Smooth muscle cell (in vitro differentiated cells): ENCODE measurements at regions not wholly inside any gene's neighbourhood (a gene's known extent, or its start where the extent isn't known, plus 50 kb on each side); places are given as distances from the start of the nearest gene placed in this dataset.
"Not testable (repeated sequence)": the region's sequence is repeated elsewhere in the genome, so short reads cannot be mapped to it uniquely, and the experiment has no call there.

Experiments
- DNase-seq: peaks from one replicate; lab custom pipeline; 2025; ENCODE audit not compliant: unreplicated experiment; lab: John Stamatoyannopoulos, UW
- H2AFZ ChIP-seq: fragments of 200-600 bp; sonication (generic); 2 replicates; pipeline ENCODE4 v1.6.0; 2016; ENCODE audit warnings: antibody characterized with exemption, low read depth, mild to moderate bottlenecking
- H3F3A ChIP-seq: fragments of 200-600 bp; sonication (generic); 2 replicates; pipeline ENCODE4 v1.6.0; 2017; ENCODE audit warnings: antibody characterized with exemption, low read depth
- H3K27ac ChIP-seq: fragments of 200-600 bp; sonication (generic); 2 replicates; pipeline ENCODE4 v1.5.1; 2016; ENCODE audit warnings: low read depth, mild to moderate bottlenecking
- H3K27me3 ChIP-seq: fragments of 200-600 bp; sonication (generic); 2 replicates; pipeline ENCODE4 v1.6.1; 2016; ENCODE audit warnings: low read depth, mild to moderate bottlenecking
- H3K36me3 ChIP-seq: fragments of 200-600 bp; sonication (generic); 2 replicates; pipeline ENCODE4 v1.5.1; 2016; ENCODE audit warnings: low read depth
- H3K4me1 ChIP-seq: fragments of 200-600 bp; sonication (generic); 2 replicates; pipeline ENCODE4 v1.5.1; 2016; ENCODE audit warnings: low read depth
- H3K4me2 ChIP-seq: fragments of 200-600 bp; sonication (generic); 2 replicates; pipeline ENCODE4 v1.6.0; 2016; ENCODE audit warnings: mild to moderate bottlenecking
- H3K4me3 ChIP-seq: fragments of 200-600 bp; sonication (generic); 2 replicates; pipeline ENCODE4 v1.5.1; 2016; ENCODE audit warnings: mild to moderate bottlenecking
- H3K79me2 ChIP-seq: fragments of 200-600 bp; sonication (generic); 2 replicates; pipeline ENCODE4 v1.6.0; 2016; ENCODE audit warnings: low read depth, mild to moderate bottlenecking
- H3K9ac ChIP-seq: fragments of 200-600 bp; sonication (generic); 2 replicates; pipeline ENCODE4 v1.6.0; 2016; ENCODE audit warnings: low read depth
- H3K9me3 ChIP-seq: fragments of 200-600 bp; sonication (generic); replicated peaks from 2 replicates; pipeline ENCODE4 v1.5.1; 2016; ENCODE audit warnings: low read depth
- H4K20me1 ChIP-seq: fragments of 200-600 bp; sonication (generic); 2 replicates; pipeline ENCODE4 v1.6.0; 2016; ENCODE audit warnings: low read depth
- CTCF ChIP-seq: fragments of 200-600 bp; sonication (generic); IDR thresholded peaks from 2 replicates; pipeline ENCODE4 v1.5.1; 2017; ENCODE audit warnings: borderline replicate concordance, mild to moderate bottlenecking, antibody characterized with exemption; ENCODE audit not compliant: insufficient read depth, poor library complexity, severe bottlenecking
- WGBS: methylation state at CpG from one replicate; pipeline ENCODE4 v1.1.7; 2016; ENCODE audit warnings: low lambda C conversion rate; 5-methylcytosine and 5-hydroxymethylcytosine counted together

- H3K27ac ChIP-seq = no peak overlapping the region
- peaks cover 5% of the 10 kb centered on the region for H3K27me3 ChIP-seq
- H3K36me3 ChIP-seq = no peaks in the 10 kb centered on the region
- H3K9me3 ChIP-seq = no peaks in the 10 kb centered on the region
- H4K20me1 ChIP-seq = no peaks in the 10 kb centered on the region
- no peak for TF ChIP-seq CTCF
- DNase-seq = no peak
- WGBS = 78% methylated on average over 7 of the region's 7 CpGs
- no peak overlapping the region for H3K4me2 ChIP-seq
- no peak overlapping the region for H2AFZ ChIP-seq
- H3K4me1 ChIP-seq = no peaks in the 10 kb centered on the region
- H3F3A ChIP-seq = no peaks in the 10 kb centered on the region
- H3K4me3 ChIP-seq = no peak overlapping the region
- no peaks in the 10 kb centered on the region for H3K79me2 ChIP-seq
- H3K9ac ChIP-seq = no peak overlapping the region
These were observed 384.3 kb downstream of the PTPRU start for GRCh38 chr1:29620631-29621030.

GRCh38 chr1:29607236-29607635 is 370.9 kb downstream of the PTPRU start:
- no peak for TF ChIP-seq CTCF
- no peak overlapping the region for H3K4me3 ChIP-seq
- no peaks in the 10 kb centered on the region for H3K79me2 ChIP-seq
- no peaks in the 10 kb centered on the region for H3K9me3 ChIP-seq
- H3K4me2 ChIP-seq = no peak overlapping the region
- H3K27ac ChIP-seq = no peak overlapping the region
- H4K20me1 ChIP-seq = no peaks in the 10 kb centered on the region
- DNase-seq = no peak
- H3K27me3 ChIP-seq = no peaks in the 10 kb centered on the region
- H3K36me3 ChIP-seq = no peaks in the 10 kb centered on the region
- no peak overlapping the region for H3K9ac ChIP-seq
- no peak overlapping the region for H2AFZ ChIP-seq
- H3K4me1 ChIP-seq = no peaks in the 10 kb centered on the region
- H3F3A ChIP-seq = no peaks in the 10 kb centered on the region

GRCh38 chr1:29604796-29605195 is 368.5 kb downstream of the PTPRU start:
- not testable (repeated sequence) for H3K9ac ChIP-seq, H3K36me3 ChIP-seq, H3K9me3 ChIP-seq, H3K27me3 ChIP-seq, H4K20me1 ChIP-seq, H3K27ac ChIP-seq, H3F3A ChIP-seq, H3K79me2 ChIP-seq, H3K4me2 ChIP-seq, H3K4me1 ChIP-seq, H3K4me3 ChIP-seq, H2AFZ ChIP-seq, DNase-seq
- WGBS = 93% methylated on average over 7 of the region's 7 CpGs

GRCh38 chr1:29603622-29604021 is 367.3 kb downstream of the PTPRU start:
- no peaks in the 10 kb centered on the region for H3K4me1 ChIP-seq
- no peak overlapping the region for H3K9ac ChIP-seq
- DNase-seq = no peak
- 90% methylated on average over 2 of the region's 2 CpGs for WGBS
- no peaks in the 10 kb centered on the region for H3K9me3 ChIP-seq
- TF ChIP-seq CTCF = no peak
- no peaks in the 10 kb centered on the region for H3K79me2 ChIP-seq
- H4K20me1 ChIP-seq = no peaks in the 10 kb centered on the region
- no peaks in the 10 kb centered on the region for H3K27me3 ChIP-seq
- H3K36me3 ChIP-seq = no peaks in the 10 kb centered on the region
- no peaks in the 10 kb centered on the region for H3F3A ChIP-seq
- no peak overlapping the region for H2AFZ ChIP-seq
- H3K4me3 ChIP-seq = no peak overlapping the region
- H3K27ac ChIP-seq = no peak overlapping the region
- no peak overlapping the region for H3K4me2 ChIP-seq
